Peyer's patch (tissue), 4 donors: ENCODE measurements at regions not wholly inside any gene's neighbourhood (a gene's known extent, or its start where the extent isn't known, plus 50 kb on each side); places are given as distances from the start of the nearest gene placed in this dataset.

Source experiments
- POLR2A ChIP-seq, 2 donors: fragments of 450-650 bp; IDR thresholded peaks; one replicate each; pipeline ENCODE4 v1.5.1; 2017; ENCODE audit warnings: antibody characterized with exemption in 2 of 2, mild to moderate bottlenecking in 2 of 2, moderate library complexity in 2 of 2
- TF ChIP-seq, protein P1 (sequence below), 6 experiments: fragments of 450-650 bp in 4 of 6; fragments of 200-600 bp in 2 of 6; sonication (generic) in 1 of 6; IDR thresholded peaks; one replicate each; pipeline ENCODE4 v1.5.1; 2017 to 2019; ENCODE audit warnings: antibody characterized with exemption in 6 of 6, mild to moderate bottlenecking in 3 of 6, moderate library complexity in 1 of 6

- TF ChIP-seq, protein P1, sequence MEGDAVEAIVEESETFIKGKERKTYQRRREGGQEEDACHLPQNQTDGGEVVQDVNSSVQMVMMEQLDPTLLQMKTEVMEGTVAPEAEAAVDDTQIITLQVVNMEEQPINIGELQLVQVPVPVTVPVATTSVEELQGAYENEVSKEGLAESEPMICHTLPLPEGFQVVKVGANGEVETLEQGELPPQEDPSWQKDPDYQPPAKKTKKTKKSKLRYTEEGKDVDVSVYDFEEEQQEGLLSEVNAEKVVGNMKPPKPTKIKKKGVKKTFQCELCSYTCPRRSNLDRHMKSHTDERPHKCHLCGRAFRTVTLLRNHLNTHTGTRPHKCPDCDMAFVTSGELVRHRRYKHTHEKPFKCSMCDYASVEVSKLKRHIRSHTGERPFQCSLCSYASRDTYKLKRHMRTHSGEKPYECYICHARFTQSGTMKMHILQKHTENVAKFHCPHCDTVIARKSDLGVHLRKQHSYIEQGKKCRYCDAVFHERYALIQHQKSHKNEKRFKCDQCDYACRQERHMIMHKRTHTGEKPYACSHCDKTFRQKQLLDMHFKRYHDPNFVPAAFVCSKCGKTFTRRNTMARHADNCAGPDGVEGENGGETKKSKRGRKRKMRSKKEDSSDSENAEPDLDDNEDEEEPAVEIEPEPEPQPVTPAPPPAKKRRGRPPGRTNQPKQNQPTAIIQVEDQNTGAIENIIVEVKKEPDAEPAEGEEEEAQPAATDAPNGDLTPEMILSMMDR (IDR thresholded peaks at IDR 0.05), result no peak
- no peak for TF ChIP-seq POLR2A (IDR thresholded peaks at IDR 0.05)
These were observed 556.1 kb downstream of the TYW1 start for GRCh38 chr7:67552738-67553137.
